RWPE1 (cell line): ENCODE measurements at regions not wholly inside any gene's neighbourhood (a gene's known extent, or its start where the extent isn't known, plus 50 kb on each side); places are given as distances from the start of the nearest gene placed in this dataset.
"Not testable (repeated sequence)": the region's sequence is repeated elsewhere in the genome, so short reads cannot be mapped to it uniquely, and the experiment has no call there.

Experiments used
- CTCF ChIA-PET: fragments of 350-600 bp; sonication (Branson Sonifier 250); formaldehyde crosslinking; extraction: SDS; loops from one replicate; lab custom pipeline; 2021; lab: Yijun Ruan, JAX
- POLR2A ChIA-PET: fragments of 400-600 bp; formaldehyde crosslinking; extraction: SDS; loops from one replicate; lab custom pipeline; 2020; ENCODE audit warnings: antibody characterized with exemption; ENCODE audit not compliant: low non-redundant PET; lab: Yijun Ruan, JAX
- DNase-seq: peaks from one replicate; pipeline ENCODE4 v3.0.0; 2012; ENCODE audit warnings: low spot score
- H3K27ac ChIP-seq: fragments of 450-650 bp; 2 replicates; pipeline ENCODE4 v1.5.1; 2017
- CTCF ChIP-seq: fragments of 450-650 bp; conservative IDR thresholded peaks from 2 replicates; pipeline ENCODE4 v1.5.1; 2017; ENCODE audit warnings: low read depth, mild to moderate bottlenecking

DNA sequence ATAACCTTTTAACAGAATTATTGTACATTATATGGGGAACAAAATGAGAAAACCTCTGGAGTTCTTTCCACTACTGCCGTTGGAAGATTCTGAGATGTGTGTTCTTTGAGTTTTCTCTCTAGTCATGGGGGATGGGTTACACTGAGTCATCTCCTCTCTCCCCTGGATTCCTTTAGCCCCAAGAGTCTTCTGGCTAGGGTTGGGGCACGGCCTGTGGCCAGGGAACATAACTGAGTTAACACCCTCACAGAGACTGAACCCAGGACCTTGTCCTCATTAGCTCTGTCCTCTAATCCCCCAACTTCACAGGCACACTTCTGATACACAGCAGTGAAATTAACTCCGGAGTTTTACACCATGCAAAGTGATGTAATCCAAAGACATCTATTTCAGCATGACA is 142.3 kb upstream of the F9 start:
- H3K27ac ChIP-seq: no peak overlapping the region
- no peak for DNase-seq
- POLR2A ChIA-PET: no interaction called here
- CTCF ChIA-PET: no interaction called here
- no peak for TF ChIP-seq CTCF

DNA sequence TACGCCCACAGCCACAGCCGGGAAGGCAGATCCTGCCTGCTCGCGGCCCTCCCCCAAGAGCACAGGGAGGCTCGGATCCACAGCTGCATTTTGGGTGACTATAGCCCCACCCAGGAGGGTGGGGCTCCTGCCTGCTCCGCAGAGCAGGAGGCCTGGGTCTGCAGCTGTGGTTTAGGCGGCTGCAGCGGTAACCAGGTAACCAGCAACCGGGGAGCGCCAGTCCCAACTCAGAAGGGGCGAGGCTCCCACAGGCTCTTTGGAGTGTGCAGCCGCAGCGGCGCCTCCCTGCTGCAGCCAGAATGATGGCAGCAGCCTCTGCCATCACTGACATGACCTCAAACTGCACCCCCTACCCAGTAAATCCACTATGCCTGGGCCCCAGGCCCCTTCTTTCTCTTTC is 148.0 kb upstream of the F9 start:
- H3K27ac ChIP-seq: no peak overlapping the region
- no peak for DNase-seq
- ChIA-PET POLR2A (no interaction called here), CTCF (no interaction called here)
- no peak for TF ChIP-seq CTCF

GRCh38 chrX:139376547-139376946 is 154.0 kb upstream of the F9 start:
- H3K27ac ChIP-seq, DNase-seq, POLR2A ChIA-PET, CTCF ChIA-PET: not testable (repeated sequence)

DNA sequence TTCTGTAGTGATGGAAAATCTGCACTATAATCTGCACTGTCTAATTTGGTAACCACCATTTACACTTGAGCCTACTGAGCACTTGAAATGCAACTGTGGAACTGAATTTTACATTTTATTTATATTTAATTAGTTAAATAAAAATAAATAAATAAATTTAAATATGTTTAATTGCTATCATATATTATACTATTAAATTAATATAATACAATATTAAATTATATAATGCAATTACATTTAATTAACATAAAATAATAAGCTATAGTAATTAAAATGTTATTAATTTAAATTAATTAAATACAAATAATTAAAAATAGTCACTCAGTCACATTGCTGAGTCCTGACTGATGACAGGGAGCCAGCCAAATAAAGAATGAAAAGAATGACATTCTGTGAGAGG is 170.2 kb upstream of the F9 start:
- CTCF ChIA-PET: no interaction called here
- no peak overlapping the region for H3K27ac ChIP-seq
- DNase-seq: no peak
- POLR2A ChIA-PET: no interaction called here
- no peak for TF ChIP-seq CTCF

DNA sequence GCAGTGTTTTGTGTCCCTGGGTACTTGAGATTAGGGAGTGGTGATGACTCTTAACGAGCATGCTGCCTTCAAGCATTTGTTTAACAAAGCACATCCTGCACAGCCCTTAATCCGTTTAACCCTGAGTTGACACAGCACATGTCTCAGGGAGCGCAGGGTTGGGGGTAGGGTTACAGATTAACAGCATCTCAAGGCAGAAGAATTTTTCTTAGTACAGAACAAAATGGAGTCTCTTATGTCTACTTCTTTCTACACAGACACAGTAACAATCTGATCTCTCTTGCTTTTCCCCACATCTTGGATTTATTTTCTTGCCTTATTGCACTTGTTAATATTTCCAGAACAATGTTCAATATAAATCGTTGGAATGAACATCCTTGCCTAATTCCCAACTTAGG is 187.9 kb upstream of the F9 start:
- H3K27ac ChIP-seq, DNase-seq, POLR2A ChIA-PET: not testable (repeated sequence)
- CTCF ChIA-PET: interaction anchor here (0.7 kb wide), 1 partner anchor 355 kb away, joined by 3 read pairs; no protein-coding TSS in a partner anchor

GRCh38 chrX:139341855-139342593 is 188.5 kb upstream of the F9 start:
- H3K27ac ChIP-seq, POLR2A ChIA-PET, DNase-seq: not testable (repeated sequence)
- CTCF ChIA-PET: interaction anchor here (0.7 kb wide), 1 partner anchor 355 kb away, joined by 3 read pairs; no protein-coding TSS in a partner anchor

DNA sequence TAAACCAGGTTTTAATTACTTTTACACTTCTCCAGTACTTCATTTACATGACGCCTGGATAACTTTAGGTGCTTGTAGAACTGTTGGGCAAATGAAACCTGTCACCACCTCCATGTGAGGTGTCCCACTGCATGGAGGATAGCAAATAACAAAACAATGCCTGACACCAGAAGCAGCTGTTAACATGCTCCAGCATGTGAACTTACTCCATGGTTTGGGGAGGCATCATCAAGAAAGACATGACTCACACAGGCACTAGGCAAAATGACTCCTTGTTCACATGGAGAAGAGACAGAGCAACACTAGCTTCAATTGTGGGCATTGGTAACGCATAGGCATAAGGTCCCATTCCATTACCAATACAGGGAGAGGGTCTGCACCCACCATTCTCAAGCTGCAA is 198.1 kb upstream of the F9 start:
- DNase-seq: peak; percentile 0
- ChIA-PET CTCF (no interaction called here), POLR2A (no interaction called here)
- no peak overlapping the region for H3K27ac ChIP-seq
- TF ChIP-seq CTCF: no peak

GRCh38 chrX:139327355-139327754 is 203.2 kb upstream of the F9 start:
- POLR2A ChIA-PET: no interaction called here
- no peak for DNase-seq
- no peak for TF ChIP-seq CTCF
- no peak overlapping the region for H3K27ac ChIP-seq
- CTCF ChIA-PET: no interaction called here
